ENCODE measurements at regions not wholly inside any gene's neighbourhood (a gene's known extent, or its start where the extent isn't known, plus 50 kb on each side); places are given as distances from the start of the nearest gene placed in this dataset.
A peak's percentile ranks its signal among the peaks of the same experiment; 100 is the strongest.

- no peak overlapping the region for H2AFZ ChIP-seq (ENCODE audit: low read length)
- WGBS (ENCODE audit: low lambda C conversion rate), result 47% methylated on average over 4 of the region's 4 CpGs
- intact Hi-C loops (cut with micrococcal nuclease; ENCODE audit: unreplicated experiment) (no loop called here), in situ Hi-C loops (cut with HindIII; ENCODE audit: extremely low pct_ligation_motif_present, low pct_unique_long_range_greater_than_20kb) (loop anchor here (25.0 kb wide), 1 partner anchor 1128 kb away; the partner anchor contains the start of gene BCL11B)
- ATAC-seq (no peak), DNase-seq (ENCODE audit: low spot score) (no peak), FAIRE-seq (no peak)
- H3K9ac ChIP-seq (ENCODE audit: insufficient read depth, low read depth, low read length), result no peak overlapping the region
- ChIA-PET CTCF (ENCODE audit: low intra/inter-chr PET ratio, low total read pairs) (no interaction called here), POLR2A (no interaction called here)
- no peaks in the 10 kb centered on the region for H3K4me1 ChIP-seq (ENCODE audit: insufficient read depth, low read length)
- BruUV-seq (replicated peaks), result no TSS peak
- TF ChIP-seq MBNL3 (CRISPR knock-in tag; conservative IDR thresholded peaks at IDR 0.05) (no peak), LCORL (IDR thresholded peaks at IDR 0.05) (peak; percentile 64; the same call in 1 of the 2 replicates), LCORL (CRISPR knock-in tag; IDR thresholded peaks at IDR 0.05) (no peak), ZNF883 (CRISPR knock-in tag; IDR thresholded peaks at IDR 0.05; ENCODE audit: not compliant biosample characterization) (no peak)
- peaks cover 46% of the 10 kb centered on the region for H3K9me3 ChIP-seq (ENCODE audit: low read length)
- H4K20me1 ChIP-seq (ENCODE audit: insufficient read depth, low read length), result no peaks in the 10 kb centered on the region
- no peaks in the 10 kb centered on the region for H3K36me3 ChIP-seq (replicated peaks in 1 of 2; ENCODE audit: control insufficient read depth in 1 of 2, insufficient read depth in 2 of 2, low read length in 2 of 2)
- H3K79me2 ChIP-seq (ENCODE audit: insufficient read depth, low read length), result no peaks in the 10 kb centered on the region
- no peak overlapping the region for H3K4me2 ChIP-seq (ENCODE audit: low read depth, low read length)
- no peak overlapping the region for H3K4me3 ChIP-seq (replicated peaks in 1 of 3; ENCODE audit: insufficient read depth in 1 of 3, low read depth in 2 of 3, low read length in 3 of 3)
- no peak overlapping the region for H3K27ac ChIP-seq (ENCODE audit: extremely low read length, insufficient read depth, low read length)
- H3K27me3 ChIP-seq (ENCODE audit: control insufficient read depth in 1 of 2, insufficient read depth in 2 of 2, low read length in 2 of 2), result no peaks in the 10 kb centered on the region; a peak in 1 of 5 replicates
Observed at GRCh38 chr14:98133806-98134205, 1138.2 kb downstream of the BCL11B start.

- Histone ChIP-seq H3K79me2 (ENCODE audit: insufficient read depth, low read length) (no peaks in the 10 kb centered on the region), H3K36me3 (replicated peaks in 1 of 2; ENCODE audit: control insufficient read depth in 1 of 2, insufficient read depth in 2 of 2, low read length in 2 of 2) (no peaks in the 10 kb centered on the region), H4K20me1 (ENCODE audit: insufficient read depth, low read length) (no peaks in the 10 kb centered on the region), H2AFZ (ENCODE audit: low read length) (no peak overlapping the region), H3K9me3 (ENCODE audit: low read length) (peaks cover 22% of the 10 kb centered on the region), H3K27ac (ENCODE audit: extremely low read length, insufficient read depth, low read length) (no peak overlapping the region), H3K4me2 (ENCODE audit: low read depth, low read length) (no peak overlapping the region), H3K4me3 (replicated peaks in 1 of 3; ENCODE audit: insufficient read depth in 1 of 3, low read depth in 2 of 3, low read length in 3 of 3) (no peak overlapping the region), H3K9ac (ENCODE audit: insufficient read depth, low read depth, low read length) (no peak overlapping the region), H3K4me1 (ENCODE audit: insufficient read depth, low read length) (no peaks in the 10 kb centered on the region), H3K27me3 (ENCODE audit: control insufficient read depth in 1 of 2, insufficient read depth in 2 of 2, low read length in 2 of 2) (no peaks in the 10 kb centered on the region)
- DNase-seq (ENCODE audit: low spot score) (no peak), FAIRE-seq (no peak), ATAC-seq (no peak)
- BruUV-seq (replicated peaks), result no TSS peak
- in situ Hi-C loops (cut with HindIII; ENCODE audit: extremely low pct_ligation_motif_present, low pct_unique_long_range_greater_than_20kb) (loop anchor here (25.0 kb wide), 1 partner anchor 1126 kb away; the partner anchor contains the start of gene BCL11B), intact Hi-C loops (cut with micrococcal nuclease; ENCODE audit: unreplicated experiment) (loop anchor here (5.0 kb wide), 1 partner anchor 1131 kb away; no protein-coding TSS in a partner anchor)
- 14% methylated on average over 6 of the region's 9 CpGs for WGBS (ENCODE audit: low lambda C conversion rate)
- POLR2A ChIA-PET, result no interaction called here
- CTCF ChIA-PET (ENCODE audit: low intra/inter-chr PET ratio, low total read pairs), result no interaction called here
- no peak for TF ChIP-seq ZNF263 (CRISPR knock-in tag; IDR thresholded peaks at IDR 0.05)
- TF ChIP-seq MATR3 (CRISPR knock-in tag; IDR thresholded peaks at IDR 0.05), result no peak
- TF ChIP-seq ZNF280D (CRISPR knock-in tag; IDR thresholded peaks at IDR 0.05), result no peak
- peak; percentile 68 for TF ChIP-seq MNT (IDR thresholded peaks at IDR 0.05)
- no peak for TF ChIP-seq REST (IDR thresholded peaks at IDR 0.05; ENCODE audit: borderline replicate concordance in 1 of 2, low read depth in 1 of 2, low read length in 2 of 2)
Observed at GRCh38 chr14:98136012-98136789, 1135.8 kb downstream of the BCL11B start.

Data from HepG2 (cell line).